ENCODE measurements at regions not wholly inside any gene's neighbourhood (a gene's known extent, or its start where the extent isn't known, plus 50 kb on each side); places are given as distances from the start of the nearest gene placed in this dataset.
A peak's percentile ranks its signal among the peaks of the same experiment; 100 is the strongest.

DNA sequence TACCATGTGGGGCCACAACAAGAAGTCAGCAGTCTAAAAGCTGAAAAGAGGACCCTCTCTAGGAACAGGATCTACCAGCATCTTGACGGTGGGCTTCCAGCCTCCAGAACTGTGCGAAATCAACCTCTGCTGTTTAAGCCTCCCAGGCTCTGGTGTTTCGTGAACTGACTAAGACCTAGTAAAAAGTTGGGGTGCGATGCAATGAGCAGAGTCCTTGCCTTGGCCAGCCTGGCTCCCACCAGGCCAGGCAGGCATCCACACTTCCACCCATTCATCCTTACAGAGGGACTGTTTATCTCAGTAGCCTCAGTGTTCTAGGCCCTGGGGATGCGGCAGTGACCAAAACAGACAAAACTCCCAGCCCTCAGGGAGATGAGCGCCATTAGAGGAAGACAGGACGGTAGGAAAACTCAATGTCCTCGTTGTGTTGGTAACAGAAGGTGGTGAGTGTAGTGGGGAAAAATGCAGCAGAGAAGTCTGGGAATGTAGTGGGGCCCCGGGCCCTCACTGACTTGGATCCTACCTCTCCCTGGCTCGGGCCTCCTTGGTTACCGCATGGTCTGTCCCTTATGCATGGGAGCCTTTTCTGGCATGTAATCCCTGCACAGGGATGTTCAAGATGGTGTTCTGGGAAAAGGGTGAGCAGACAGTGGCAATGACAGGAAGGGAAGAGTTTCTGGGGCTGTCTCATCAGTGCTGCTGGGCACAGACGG, 271.8 kb upstream of the HS6ST1 start:
- no peak overlapping the region for H3K4me3 ChIP-seq (ENCODE audit: low read length in 2 of 2)
- H3K36me3 ChIP-seq (ENCODE audit: control insufficient read depth in 2 of 2, insufficient read depth in 2 of 2, low read length in 1 of 2), result no peaks in the 10 kb centered on the region
- H3K27me3 ChIP-seq (ENCODE audit: control insufficient read depth in 2 of 2, insufficient read depth in 1 of 2, low read length in 1 of 2), result no peaks in the 10 kb centered on the region
- H3K4me1 ChIP-seq (ENCODE audit: control insufficient read depth in 2 of 2, insufficient read depth in 2 of 2, low read length in 2 of 2), result peaks cover 4 to 21% of the 10 kb centered on the region in 2 donors
- DNase-seq (ENCODE audit: low read depth in 6 of 9, low spot score in 9 of 9), result no peak
- peaks cover 0 to 3% of the 10 kb centered on the region in 2 donors for H3K9me3 ChIP-seq (ENCODE audit: control insufficient read depth in 2 of 2, insufficient read depth in 1 of 2, low read length in 1 of 2)
- no peak overlapping the region for H3K27ac ChIP-seq (ENCODE audit: low read depth in 1 of 2, low read length in 1 of 2)
- WGBS, result 98% methylated on average over 12 of the region's 12 CpGs

- DNase-seq (ENCODE audit: low read depth in 6 of 9, low spot score in 9 of 9), result no peak
- Histone ChIP-seq H3K27me3 (ENCODE audit: control insufficient read depth in 2 of 2, insufficient read depth in 1 of 2, low read length in 1 of 2) (no peaks in the 10 kb centered on the region), H3K9me3 (ENCODE audit: control insufficient read depth in 2 of 2, insufficient read depth in 1 of 2, low read length in 1 of 2) (peaks cover 0 to 3% of the 10 kb centered on the region in 2 donors), H3K27ac (ENCODE audit: low read depth in 1 of 2, low read length in 1 of 2) (no peak overlapping the region), H3K36me3 (ENCODE audit: control insufficient read depth in 2 of 2, insufficient read depth in 2 of 2, low read length in 1 of 2) (no peaks in the 10 kb centered on the region), H3K4me3 (ENCODE audit: low read length in 2 of 2) (no peak overlapping the region), H3K4me1 (ENCODE audit: control insufficient read depth in 2 of 2, insufficient read depth in 2 of 2, low read length in 2 of 2) (peaks cover 4 to 21% of the 10 kb centered on the region in 2 donors)
- 68% methylated on average over 8 of the region's 8 CpGs for WGBS
These were observed 272.6 kb upstream of the HS6ST1 start for GRCh38 chr2:128591022-128591860.

GRCh38 chr2:128591861-128592822, 273.5 kb upstream of the HS6ST1 start:
- peak in 3 of 9 donors; percentile 13 to 46 (median 30) for DNase-seq (ENCODE audit: low read depth in 6 of 9, low spot score in 9 of 9)
- H3K4me1 ChIP-seq (ENCODE audit: control insufficient read depth in 2 of 2, insufficient read depth in 2 of 2, low read length in 2 of 2), result peaks cover 4 to 21% of the 10 kb centered on the region in 2 donors
- 95% methylated on average over 11 of the region's 11 CpGs for WGBS

DNA sequence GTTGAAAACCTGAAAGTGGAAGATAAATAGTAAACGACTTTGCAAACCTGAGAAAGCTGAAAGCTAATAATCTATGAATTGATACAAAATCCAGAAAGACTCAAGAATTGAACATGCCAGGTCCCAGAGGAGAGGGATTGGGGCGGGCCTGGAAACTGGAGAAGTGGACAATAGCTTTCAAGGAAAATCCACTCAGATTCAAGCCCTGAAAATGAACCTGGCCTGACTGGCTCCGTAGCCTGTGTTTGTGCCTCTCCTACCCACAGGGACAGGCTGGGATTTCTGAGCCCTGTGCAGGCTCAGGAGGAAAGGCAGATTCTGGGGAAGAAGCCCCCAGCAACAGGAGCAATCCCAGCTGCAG, 274.8 kb upstream of the HS6ST1 start:
- no peak for DNase-seq (ENCODE audit: low read depth in 6 of 9, low spot score in 9 of 9)
- Histone ChIP-seq H3K27me3 (ENCODE audit: control insufficient read depth in 2 of 2, insufficient read depth in 1 of 2, low read length in 1 of 2) (no peaks in the 10 kb centered on the region), H3K4me1 (ENCODE audit: control insufficient read depth in 2 of 2, insufficient read depth in 2 of 2, low read length in 2 of 2) (peaks cover 4 to 21% of the 10 kb centered on the region in 2 donors), H3K27ac (ENCODE audit: low read depth in 1 of 2, low read length in 1 of 2) (no peak overlapping the region), H3K36me3 (ENCODE audit: control insufficient read depth in 2 of 2, insufficient read depth in 2 of 2, low read length in 1 of 2) (no peaks in the 10 kb centered on the region), H3K4me3 (ENCODE audit: low read length in 2 of 2) (no peak overlapping the region), H3K9me3 (ENCODE audit: control insufficient read depth in 2 of 2, insufficient read depth in 1 of 2, low read length in 1 of 2) (no peaks in the 10 kb centered on the region)
- WGBS, result 97% methylated on average over 3 of the region's 3 CpGs

More at GRCh38 chr2:128591861-128592822, 273.5 kb upstream of the HS6ST1 start:
- H3K9me3 ChIP-seq (ENCODE audit: control insufficient read depth in 2 of 2, insufficient read depth in 1 of 2, low read length in 1 of 2), result peaks cover 0 to 3% of the 10 kb centered on the region in 2 donors
- H3K27ac ChIP-seq (ENCODE audit: low read depth in 1 of 2, low read length in 1 of 2), result no peak overlapping the region
- H3K4me3 ChIP-seq (ENCODE audit: low read length in 2 of 2), result no peak overlapping the region
- no peaks in the 10 kb centered on the region for H3K36me3 ChIP-seq (ENCODE audit: control insufficient read depth in 2 of 2, insufficient read depth in 2 of 2, low read length in 1 of 2)
- no peaks in the 10 kb centered on the region for H3K27me3 ChIP-seq (ENCODE audit: control insufficient read depth in 2 of 2, insufficient read depth in 1 of 2, low read length in 1 of 2)

GRCh38 chr2:128593879-128594650, 275.4 kb upstream of the HS6ST1 start:
- H3K4me3 ChIP-seq (ENCODE audit: low read length in 2 of 2), result no peak overlapping the region
- H3K27ac ChIP-seq (ENCODE audit: low read depth in 1 of 2, low read length in 1 of 2), result no peak overlapping the region
- H3K4me1 ChIP-seq (ENCODE audit: control insufficient read depth in 2 of 2, insufficient read depth in 2 of 2, low read length in 2 of 2), result peaks cover 4 to 21% of the 10 kb centered on the region in 2 donors
- no peaks in the 10 kb centered on the region for H3K36me3 ChIP-seq (ENCODE audit: control insufficient read depth in 2 of 2, insufficient read depth in 2 of 2, low read length in 1 of 2)
- 97% methylated on average over 17 of the region's 17 CpGs for WGBS
- H3K9me3 ChIP-seq (ENCODE audit: control insufficient read depth in 2 of 2, insufficient read depth in 1 of 2, low read length in 1 of 2), result no peaks in the 10 kb centered on the region
- no peaks in the 10 kb centered on the region for H3K27me3 ChIP-seq (ENCODE audit: control insufficient read depth in 2 of 2, insufficient read depth in 1 of 2, low read length in 1 of 2)
- DNase-seq (ENCODE audit: low read depth in 6 of 9, low spot score in 9 of 9), result no peak

GRCh38 chr2:128594651-128594910, 275.9 kb upstream of the HS6ST1 start:
- no peak for DNase-seq (ENCODE audit: low read depth in 6 of 9, low spot score in 9 of 9)
- WGBS, result 96% methylated on average over 2 of the region's 2 CpGs
- Histone ChIP-seq H3K4me1 (ENCODE audit: control insufficient read depth in 2 of 2, insufficient read depth in 2 of 2, low read length in 2 of 2) (peaks cover 4 to 24% of the 10 kb centered on the region in 2 donors), H3K27me3 (ENCODE audit: control insufficient read depth in 2 of 2, insufficient read depth in 1 of 2, low read length in 1 of 2) (no peaks in the 10 kb centered on the region), H3K4me3 (ENCODE audit: low read length in 2 of 2) (no peak overlapping the region), H3K27ac (ENCODE audit: low read depth in 1 of 2, low read length in 1 of 2) (no peak overlapping the region), H3K36me3 (ENCODE audit: control insufficient read depth in 2 of 2, insufficient read depth in 2 of 2, low read length in 1 of 2) (no peaks in the 10 kb centered on the region), H3K9me3 (ENCODE audit: control insufficient read depth in 2 of 2, insufficient read depth in 1 of 2, low read length in 1 of 2) (no peaks in the 10 kb centered on the region)

DNA sequence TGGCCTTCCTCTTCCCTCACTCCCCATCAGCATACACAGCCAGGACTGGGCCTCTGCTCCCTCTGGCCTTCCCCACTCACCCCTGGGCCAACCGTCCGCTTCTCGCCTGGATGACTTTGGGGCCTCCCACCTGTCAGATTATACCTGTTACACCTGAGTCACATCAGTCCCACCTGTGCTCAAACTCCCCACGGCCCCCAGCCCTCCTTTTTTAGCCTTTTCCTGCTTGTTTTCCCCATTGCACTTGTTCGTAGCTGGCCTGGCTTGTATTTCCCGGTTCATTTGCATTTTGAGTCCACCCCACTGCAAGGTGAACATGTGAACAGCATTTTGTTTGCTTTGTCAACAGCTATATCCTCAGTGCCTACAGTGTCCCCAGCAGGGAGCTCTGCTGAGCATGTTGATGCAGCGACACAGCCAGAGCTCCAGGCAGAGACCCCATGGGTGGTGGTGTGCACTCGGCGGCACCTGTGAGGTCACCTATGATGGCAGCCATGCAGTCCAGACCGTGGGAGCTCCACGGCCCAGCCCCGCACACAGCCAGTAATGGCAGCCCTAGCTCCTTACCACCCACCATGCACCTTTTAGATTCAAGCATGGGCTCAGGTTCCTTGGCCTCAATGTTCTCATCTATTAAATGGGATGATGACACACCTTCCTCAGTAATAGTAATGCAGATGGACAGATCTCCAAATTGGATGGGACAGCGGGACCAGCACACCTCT, 276.4 kb upstream of the HS6ST1 start:
- Histone ChIP-seq H3K4me1 (ENCODE audit: control insufficient read depth in 2 of 2, insufficient read depth in 2 of 2, low read length in 2 of 2) (peaks cover 8 to 30% of the 10 kb centered on the region in 2 donors), H3K27ac (ENCODE audit: low read depth in 1 of 2, low read length in 1 of 2) (no peak overlapping the region), H3K4me3 (ENCODE audit: low read length in 2 of 2) (no peak overlapping the region), H3K9me3 (ENCODE audit: control insufficient read depth in 2 of 2, insufficient read depth in 1 of 2, low read length in 1 of 2) (no peaks in the 10 kb centered on the region), H3K36me3 (ENCODE audit: control insufficient read depth in 2 of 2, insufficient read depth in 2 of 2, low read length in 1 of 2) (no peaks in the 10 kb centered on the region), H3K27me3 (ENCODE audit: control insufficient read depth in 2 of 2, insufficient read depth in 1 of 2, low read length in 1 of 2) (no peaks in the 10 kb centered on the region)
- WGBS, result 95% methylated on average over 13 of the region's 13 CpGs
- no peak for DNase-seq (ENCODE audit: low read depth in 6 of 9, low spot score in 9 of 9)

DNA sequence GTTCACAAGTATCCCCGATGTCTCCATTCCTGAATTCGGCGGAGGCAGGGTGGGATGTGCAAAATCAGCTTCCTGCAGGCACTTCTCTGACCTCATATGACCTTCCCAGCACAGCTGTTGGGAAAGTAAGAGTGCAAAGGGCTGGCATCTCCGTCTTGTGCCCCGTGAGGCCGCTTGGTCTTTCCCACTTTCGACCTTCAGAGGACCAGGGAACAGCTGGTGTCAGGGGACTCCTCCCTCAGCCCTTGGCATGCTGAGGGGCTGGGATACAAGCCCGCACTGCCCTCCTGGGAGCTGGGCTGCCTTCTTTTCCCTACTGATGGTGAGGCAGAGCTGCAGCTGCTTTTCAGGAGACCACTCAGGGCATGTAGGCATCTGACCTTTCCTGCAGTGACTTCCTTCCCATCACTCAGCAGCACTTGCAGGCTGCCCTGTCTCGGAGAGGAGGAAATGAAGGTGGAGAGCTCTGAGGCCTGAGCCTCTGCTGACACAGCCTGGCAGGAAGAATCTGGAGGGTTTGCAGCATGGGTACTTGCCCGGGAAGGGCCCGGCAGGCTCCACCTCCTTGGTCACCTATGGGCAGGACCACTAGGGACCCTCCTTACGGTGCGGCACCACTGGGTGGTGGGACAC, 277.2 kb upstream of the HS6ST1 start:
- Histone ChIP-seq H3K27ac (ENCODE audit: low read depth in 1 of 2, low read length in 1 of 2) (no peak overlapping the region), H3K9me3 (ENCODE audit: control insufficient read depth in 2 of 2, insufficient read depth in 1 of 2, low read length in 1 of 2) (no peaks in the 10 kb centered on the region), H3K27me3 (ENCODE audit: control insufficient read depth in 2 of 2, insufficient read depth in 1 of 2, low read length in 1 of 2) (no peaks in the 10 kb centered on the region), H3K36me3 (ENCODE audit: control insufficient read depth in 2 of 2, insufficient read depth in 2 of 2, low read length in 1 of 2) (no peaks in the 10 kb centered on the region), H3K4me3 (ENCODE audit: low read length in 2 of 2) (no peak overlapping the region), H3K4me1 (ENCODE audit: control insufficient read depth in 2 of 2, insufficient read depth in 2 of 2, low read length in 2 of 2) (peaks cover 8 to 34% of the 10 kb centered on the region in 2 donors)
- 93% methylated on average over 13 of the region's 13 CpGs for WGBS
- DNase-seq (ENCODE audit: low read depth in 6 of 9, low spot score in 9 of 9), result no peak

Data from thymus (tissue), 11 donors.